H9 (cell line): ENCODE measurements at regions not wholly inside any gene's neighbourhood (a gene's known extent, or its start where the extent isn't known, plus 50 kb on each side); places are given as distances from the start of the nearest gene placed in this dataset.

ENCODE experiments used
- DNase-seq: peaks from one replicate; pipeline ENCODE4 v3.0.0-alpha.2; 2017
- H2AFZ ChIP-seq: one replicate; pipeline ENCODE4 v1.6.1; 2013; ENCODE audit warnings: mild to moderate bottlenecking, low read length, control low read depth, moderate library complexity
- H2AK5ac ChIP-seq: 2 replicates; pipeline ENCODE4 v1.6.1; 2013; ENCODE audit warnings: low read length, control low read depth, mixed read lengths; ENCODE audit not compliant: insufficient read length
- H2BK120ac ChIP-seq: one replicate; pipeline ENCODE4 v1.6.1; 2013; ENCODE audit warnings: low read depth, mild to moderate bottlenecking, low read length, control low read depth, inconsistent platforms; ENCODE audit not compliant: poor library complexity, severe bottlenecking
- H2BK12ac ChIP-seq: 2 replicates; pipeline ENCODE4 v1.6.1; 2013; ENCODE audit warnings: low read length, control low read depth, mixed read lengths, low read depth; ENCODE audit not compliant: insufficient read length
- H2BK15ac ChIP-seq: 2 replicates; pipeline ENCODE4 v1.6.1; 2013; ENCODE audit warnings: low read depth, low read length, control low read depth
- H2BK20ac ChIP-seq: one replicate; pipeline ENCODE4 v1.6.1; 2013; ENCODE audit warnings: low read depth, mild to moderate bottlenecking, low read length, control low read depth, inconsistent platforms; ENCODE audit not compliant: poor library complexity, severe bottlenecking
- H2BK5ac ChIP-seq: 2 replicates; pipeline ENCODE4 v1.6.1; 2013; ENCODE audit warnings: low read length, control low read depth, mixed read lengths; ENCODE audit not compliant: insufficient read length
- H3K14ac ChIP-seq: 2 replicates; pipeline ENCODE4 v1.6.1; 2013; ENCODE audit warnings: low read length, control low read depth; ENCODE audit not compliant: insufficient read depth
- H3K18ac ChIP-seq: 2 replicates; pipeline ENCODE4 v1.6.1; 2013; ENCODE audit warnings: low read depth, mild to moderate bottlenecking, mixed read lengths, low read length, control low read depth; ENCODE audit not compliant: insufficient read length
- H3K23ac ChIP-seq: 2 replicates; pipeline ENCODE4 v1.6.1; 2013; ENCODE audit warnings: low read length, control low read depth, mixed read lengths, low read depth; ENCODE audit not compliant: insufficient read length
- H3K23me2 ChIP-seq: 2 replicates; pipeline ENCODE4 v1.6.1; 2013; ENCODE audit warnings: low read depth, mild to moderate bottlenecking, mixed read lengths, low read length, control low read depth; ENCODE audit not compliant: insufficient read length, poor library complexity, severe bottlenecking
- H3K27ac ChIP-seq: 2 replicates; pipeline ENCODE4 v1.5.1; 2013; ENCODE audit warnings: low read length, control low read depth, mixed read lengths, low read depth; ENCODE audit not compliant: insufficient read length
- H3K27me3 ChIP-seq: 2 replicates; pipeline ENCODE4 v1.6.1; 2013; ENCODE audit warnings: low read length, control low read depth, inconsistent platforms; ENCODE audit not compliant: insufficient read depth
- H3K4ac ChIP-seq: 2 replicates; pipeline ENCODE4 v1.6.1; 2013; ENCODE audit warnings: low read depth, mild to moderate bottlenecking, control low read depth, inconsistent platforms, low read length, moderate library complexity
- H3K4me1 ChIP-seq: 2 replicates; pipeline ENCODE4 v1.6.1; 2013; ENCODE audit warnings: low read length, control low read depth, inconsistent platforms; ENCODE audit not compliant: insufficient read depth
- H3K4me2 ChIP-seq: 2 replicates; pipeline ENCODE4 v1.6.1; 2013; ENCODE audit warnings: low read length, control low read depth, mixed read lengths; ENCODE audit not compliant: insufficient read length, insufficient read depth
- H3K56ac ChIP-seq: 2 replicates; pipeline ENCODE4 v1.6.1; 2013; ENCODE audit warnings: low read depth, mild to moderate bottlenecking, mixed read lengths, low read length, control low read depth; ENCODE audit not compliant: insufficient read length
- H3K79me1 ChIP-seq: 2 replicates; pipeline ENCODE4 v1.6.1; 2013; ENCODE audit warnings: low read depth, mild to moderate bottlenecking, moderate library complexity, low read length, control low read depth, inconsistent platforms; ENCODE audit not compliant: insufficient read depth, poor library complexity, severe bottlenecking
- H3K79me2 ChIP-seq: 2 replicates; pipeline ENCODE4 v1.6.1; 2013; ENCODE audit warnings: low read length, control low read depth, inconsistent platforms; ENCODE audit not compliant: insufficient read depth
- H3K9ac ChIP-seq: 2 replicates; pipeline ENCODE4 v1.6.1; 2013; ENCODE audit warnings: low read length, control low read depth, mixed read lengths; ENCODE audit not compliant: insufficient read length; ENCODE audit errors: extremely low read depth
- H3K9me3 ChIP-seq: one replicate; pipeline ENCODE4 v1.6.1; 2013; ENCODE audit warnings: low read depth, low read length, inconsistent platforms; ENCODE audit not compliant: control insufficient read depth
- H3T11ph ChIP-seq: one replicate; pipeline ENCODE4 v1.6.1; 2013; ENCODE audit warnings: mild to moderate bottlenecking, low read length, control low read depth, inconsistent platforms
- H4K20me1 ChIP-seq: one replicate; pipeline ENCODE4 v1.6.1; 2013; ENCODE audit not compliant: control insufficient read depth, insufficient read length, insufficient read depth
- H4K5ac ChIP-seq: 2 replicates; pipeline ENCODE4 v1.6.1; 2013; ENCODE audit warnings: low read depth, mild to moderate bottlenecking, mixed read lengths, low read length, control low read depth; ENCODE audit not compliant: insufficient read length
- H4K8ac ChIP-seq: replicated peaks from 2 replicates; pipeline ENCODE4 v1.6.1; 2013; ENCODE audit warnings: low read length, control low read depth, mixed read lengths, low read depth; ENCODE audit not compliant: insufficient read length
- H4K91ac ChIP-seq: 2 replicates; pipeline ENCODE4 v1.6.1; 2013; ENCODE audit warnings: low read depth, mild to moderate bottlenecking, moderate library complexity, mixed read lengths, low read length, control low read depth; ENCODE audit not compliant: insufficient read length
- H3K27ac Mint-ChIP-seq, 3 experiments: 2 replicates in 2 of 3; 3 replicates in 1 of 3; pipeline ENCODE4 v1.8.0; 2020 to 2021; ENCODE audit warnings: mixed read lengths in 3 of 3, mild to moderate bottlenecking in 1 of 3, moderate library complexity in 1 of 3
- H3K27me3 Mint-ChIP-seq: 2 replicates; pipeline ENCODE4 v1.8.0; 2021; ENCODE audit warnings: low read depth, mild to moderate bottlenecking, moderate library complexity, mixed read lengths
- H3K36me3 Mint-ChIP-seq, 3 experiments: 2 replicates in 2 of 3; 3 replicates in 1 of 3; pipeline ENCODE4 v1.8.0; 2020 to 2021; ENCODE audit warnings: low read depth in 3 of 3, mixed read lengths in 3 of 3; ENCODE audit not compliant: insufficient read depth in 1 of 3
- H3K4me1 Mint-ChIP-seq, 2 experiments: 2 replicates each; pipeline ENCODE4 v1.8.0; 2020; ENCODE audit warnings: mixed read lengths in 2 of 2
- H3K4me3 Mint-ChIP-seq, 2 experiments: 2 replicates in 1 of 2; 3 replicates in 1 of 2; pipeline ENCODE4 v1.8.0; 2020 to 2021; ENCODE audit warnings: mild to moderate bottlenecking in 2 of 2, mixed read lengths in 2 of 2, moderate library complexity in 1 of 2
- H3K9me3 Mint-ChIP-seq, 2 experiments: 2 replicates in 1 of 2; 3 replicates in 1 of 2; pipeline ENCODE4 v1.8.0; 2020; ENCODE audit warnings: mild to moderate bottlenecking in 2 of 2, mixed read lengths in 2 of 2, moderate library complexity in 1 of 2
- CTCF ChIP-seq: fragments of 200-600 bp; sonication (generic); conservative IDR thresholded peaks from 3 replicates; pipeline ENCODE4 v1.8.0; 2021; ENCODE audit warnings: antibody characterized with exemption, mild to moderate bottlenecking
- WGBS: extraction: QIAGEN DNeasy Blood & Tissue Kit; methylation state at CpG from one replicate; pipeline ENCODE4 v1.1.7; 2013; ENCODE audit warnings: missing lambda C conversion rate, low lambda C conversion rate, mixed read lengths; ENCODE audit not compliant: insufficient read length; ENCODE audit errors: extremely low coverage; 5-methylcytosine and 5-hydroxymethylcytosine counted together

- H3K56ac ChIP-seq = no peak overlapping the region
- H3K4me2 ChIP-seq = no peak overlapping the region
- H3K27ac Mint-ChIP-seq = no peak overlapping the region
- no peak overlapping the region for H4K8ac ChIP-seq
- H2AK5ac ChIP-seq = no peak overlapping the region
- no peak overlapping the region for H2BK5ac ChIP-seq
- no peak overlapping the region for H2BK120ac ChIP-seq
- no peak overlapping the region for H4K91ac ChIP-seq
- H3K14ac ChIP-seq = no peak overlapping the region
- no peak overlapping the region for H3K23ac ChIP-seq
- DNase-seq = no peak
- no peak overlapping the region for H4K5ac ChIP-seq
- no peaks in the 10 kb centered on the region for H3K27me3 Mint-ChIP-seq
- no peak overlapping the region for H3K4ac ChIP-seq
- H3T11ph ChIP-seq = no peak overlapping the region
- no peak overlapping the region for H3K4me3 Mint-ChIP-seq
- no peak overlapping the region for H2AFZ ChIP-seq
- 0 out of 4 replicates have a peak, but pooled peaks cover 0 to 2% of the 10 kb centered on the region in 2 experiments for H3K4me1 Mint-ChIP-seq
- H3K79me1 ChIP-seq = no peaks in the 10 kb centered on the region
- H3K9me3 Mint-ChIP-seq = no peaks in the 10 kb centered on the region
- no peaks in the 10 kb centered on the region for H3K9me3 ChIP-seq
- no peaks in the 10 kb centered on the region for H3K4me1 ChIP-seq
- H4K20me1 ChIP-seq = no peaks in the 10 kb centered on the region
- no CpG with 5 or more reads among the region's 4 CpGs for WGBS
- no peak overlapping the region for H3K27ac ChIP-seq
- H3K79me2 ChIP-seq = no peaks in the 10 kb centered on the region
- H2BK12ac ChIP-seq = no peak overlapping the region
- H3K9ac ChIP-seq = no peak overlapping the region
- H2BK15ac ChIP-seq = no peak overlapping the region
- no peaks in the 10 kb centered on the region for H3K23me2 ChIP-seq
- no peaks in the 10 kb centered on the region for H3K36me3 Mint-ChIP-seq
- no peak overlapping the region for H3K18ac ChIP-seq
- no peak for TF ChIP-seq CTCF
- no peak overlapping the region for H2BK20ac ChIP-seq
- no peaks in the 10 kb centered on the region for H3K27me3 ChIP-seq
These were observed 497.0 kb downstream of the MAFB start for GRCh38 chr20:40192081-40192480.
